ENCODE measurements at regions not wholly inside any gene's neighbourhood (a gene's known extent, or its start where the extent isn't known, plus 50 kb on each side); places are given as distances from the start of the nearest gene placed in this dataset.

- no peak for TF ChIP-seq BRCA1 (IDR thresholded peaks at IDR 0.05; ENCODE audit: low read depth, low read length)
- no peak for TF ChIP-seq ATF2 (IDR thresholded peaks at IDR 0.05; ENCODE audit: low read length)
- no peak for TF ChIP-seq POLR2A (IDR thresholded peaks at IDR 0.05; ENCODE audit: control extremely low read depth in 1 of 2, low read depth in 2 of 2, low read length in 2 of 2)
- no peak for TF ChIP-seq ZNF274 (IDR thresholded peaks at IDR 0.05; ENCODE audit: borderline replicate concordance, extremely low read depth, low read length)
- TF ChIP-seq PHF8 (conservative IDR thresholded peaks at IDR 0.05; ENCODE audit: low read depth, low read length), result no peak
- no peak for TF ChIP-seq CTCF (IDR thresholded peaks at IDR 0.05; ENCODE audit: control extremely low read depth in 1 of 3, insufficient read depth in 1 of 3, low read depth in 1 of 3, low read length in 3 of 3)
- TF ChIP-seq JUN (IDR thresholded peaks at IDR 0.05; ENCODE audit: low read depth, low read length), result no peak
Measured at GRCh38 chr3:22585911-22586310, 617.2 kb upstream of the UBE2E2 start.

All from H1 (cell line).